Endothelial cell of umbilical vein (primary cell): ENCODE measurements at regions not wholly inside any gene's neighbourhood (a gene's known extent, or its start where the extent isn't known, plus 50 kb on each side); places are given as distances from the start of the nearest gene placed in this dataset.

Experiments used
- BruUV-seq: library from RNA; stranded (reverse); fragments of 400-500 nt; replicated peaks from 2 replicates; lab custom pipeline; 2021; lab: Mats Ljungman, UMichigan
- CTCF ChIA-PET: fragments of 300-600, 350-600 bp; sonication (Branson Sonifier 250); formaldehyde crosslinking; loops from one replicate; lab custom pipeline; 2021; ENCODE audit warnings: antibody characterized with exemption, inconsistent platforms; lab: Charles Lee
- POLR2A ChIA-PET: fragments of 300-600, 350-600 bp; sonication (Branson Sonifier 250); formaldehyde crosslinking; loops from one replicate; lab custom pipeline; 2021; ENCODE audit warnings: antibody characterized with exemption, inconsistent platforms; lab: Charles Lee
- DNase-seq: peaks from one replicate; pipeline ENCODE4 v3.0.0-alpha.2; 2011; ENCODE audit warnings: low read depth, low spot score
- FAIRE-seq: peaks from 2 replicates; lab custom pipeline; 2011; peaks lifted over from hg19 to GRCh38; lab: Jason Lieb, UNC
- H2AFZ ChIP-seq: 2 replicates; pipeline ENCODE4 v1.6.0; 2012; ENCODE audit warnings: low read depth, low read length, control low read depth, inconsistent platforms
- H3K27ac ChIP-seq: 2 replicates; pipeline ENCODE4 v1.5.1; 2011; ENCODE audit warnings: low read depth, mild to moderate bottlenecking, control low read depth, low read length, moderate library complexity; ENCODE audit not compliant: insufficient read depth
- H3K27me3 ChIP-seq, 2 experiments: 2 replicates each; pipeline versions ENCODE4 v1.6.0 to v1.6.1; 2011; ENCODE audit warnings: low read length in 2 of 2, mixed read lengths in 1 of 2; ENCODE audit not compliant: control insufficient read depth in 2 of 2, insufficient read depth in 2 of 2
- H3K36me3 ChIP-seq, 2 experiments: 2 replicates in 1 of 2; 3 replicates in 1 of 2; pipeline ENCODE4 v1.5.1; 2011; ENCODE audit warnings: low read length in 2 of 2, mild to moderate bottlenecking in 1 of 2, moderate library complexity in 1 of 2; ENCODE audit not compliant: control insufficient read depth in 2 of 2, insufficient read depth in 2 of 2; ENCODE audit errors: extremely low read depth in 1 of 2
- H3K4me1 ChIP-seq: 3 replicates; pipeline ENCODE4 v1.5.1; 2011; ENCODE audit warnings: mild to moderate bottlenecking, low read length; ENCODE audit not compliant: control insufficient read depth, insufficient read depth; ENCODE audit errors: extremely low read depth
- H3K4me2 ChIP-seq: 2 replicates; pipeline ENCODE4 v1.6.1; 2011; ENCODE audit warnings: low read length, control low read depth, mixed read lengths; ENCODE audit not compliant: insufficient read depth
- H3K4me3 ChIP-seq, 3 experiments: fragments of 200-600 bp in 1 of 3; sonication (generic), shearing (Covaris generic) in 1 of 3; replicated peaks in 1 of 3; 2 replicates each; pipeline ENCODE4 v1.5.1; 2011 to 2016; ENCODE audit warnings: control low read depth in 3 of 3, low read length in 3 of 3, mild to moderate bottlenecking in 2 of 3, inconsistent platforms in 1 of 3, low read depth in 1 of 3, moderate library complexity in 1 of 3; ENCODE audit not compliant: insufficient read depth in 1 of 3
- H3K79me2 ChIP-seq: 2 replicates; pipeline ENCODE4 v1.6.0; 2012; ENCODE audit warnings: low read length, inconsistent platforms; ENCODE audit not compliant: control insufficient read depth, insufficient read depth
- H3K9ac ChIP-seq: replicated peaks from 2 replicates; pipeline ENCODE3; 2011; ENCODE audit warnings: low read length, control low read depth; ENCODE audit not compliant: insufficient read depth; ENCODE audit errors: extremely low read depth
- H3K9me1 ChIP-seq: replicated peaks from 3 replicates; pipeline ENCODE4 v1.6.0; 2011; ENCODE audit warnings: mild to moderate bottlenecking, low read length; ENCODE audit not compliant: control insufficient read depth, insufficient read depth; ENCODE audit errors: extremely low read depth
- H3K9me3 ChIP-seq: replicated peaks from 2 replicates; pipeline ENCODE4 v1.5.1; 2012; ENCODE audit warnings: low read length, inconsistent platforms; ENCODE audit not compliant: control insufficient read depth, insufficient read depth
- H4K20me1 ChIP-seq: replicated peaks from 2 replicates; pipeline ENCODE3; 2011; ENCODE audit warnings: mild to moderate bottlenecking, low read length; ENCODE audit not compliant: control insufficient read depth, insufficient read depth; ENCODE audit errors: extremely low read depth
- EZH2 ChIP-seq: IDR thresholded peaks from 2 replicates; pipeline ENCODE4 v1.6.1; 2012; ENCODE audit warnings: borderline replicate concordance, low read depth, mild to moderate bottlenecking, moderate library complexity, low read length, inconsistent platforms; ENCODE audit not compliant: severe bottlenecking
- FOS ChIP-seq: IDR thresholded peaks from 2 replicates; pipeline ENCODE4 v1.6.1; 2011; ENCODE audit warnings: mild to moderate bottlenecking, low read length, moderate library complexity, borderline replicate concordance; ENCODE audit not compliant: insufficient read depth
- GATA2 ChIP-seq: IDR thresholded peaks from 2 replicates; pipeline ENCODE4 v1.7.0; 2011; ENCODE audit warnings: low read depth, mild to moderate bottlenecking, moderate library complexity, mixed read lengths, low read length; ENCODE audit not compliant: insufficient read length, insufficient read depth
- JUN ChIP-seq: IDR thresholded peaks from 2 replicates; pipeline ENCODE4 v1.6.1; 2011; ENCODE audit warnings: borderline replicate concordance, low read depth; ENCODE audit not compliant: insufficient read length, insufficient read depth
- MAX ChIP-seq: IDR thresholded peaks from 2 replicates; pipeline ENCODE4 v1.6.1; 2011; ENCODE audit not compliant: insufficient read depth, insufficient read length
- MYC ChIP-seq: IDR thresholded peaks from one replicate; pipeline ENCODE4 v1.6.1; 2011; ENCODE audit warnings: mild to moderate bottlenecking, low read depth, low read length
- POLR2A ChIP-seq: IDR thresholded peaks from 2 replicates; pipeline ENCODE4 v1.6.1; 2012; ENCODE audit warnings: low read depth, mild to moderate bottlenecking, control low read depth, low read length
- POLR2AphosphoS5 ChIP-seq: IDR thresholded peaks from 2 replicates; pipeline ENCODE4 v1.6.1; 2012; ENCODE audit warnings: low read depth, mild to moderate bottlenecking, control low read depth, low read length, moderate library complexity; ENCODE audit not compliant: insufficient read depth
- dilution Hi-C: fragments of 300-500 bp; cut with MboI; formaldehyde crosslinking; loops from one replicate; pipeline ENCODE4 v1.15.0; 2019; ENCODE audit warnings: low sequenced_read_pairs; ENCODE audit not compliant: extremely low pct_ligation_motif_present
- intact Hi-C: fragments of 100-400 bp; cut with micrococcal nuclease; formaldehyde crosslinking; loops from one replicate; pipeline ENCODE4 v1.10.0; 2022
- TF ChIP-seq, protein P1 (sequence below), 2 donors: IDR thresholded peaks; 1 replicate in 1 of 2; 2 replicates in 1 of 2; pipeline ENCODE4 v1.5.1; 2011; ENCODE audit warnings: low read length in 2 of 2, mild to moderate bottlenecking in 2 of 2, moderate library complexity in 2 of 2, control low read depth in 1 of 2, inconsistent platforms in 1 of 2, low read depth in 1 of 2; ENCODE audit not compliant: insufficient read depth in 1 of 2; ENCODE audit errors: extremely low read depth in 1 of 2

DNA sequence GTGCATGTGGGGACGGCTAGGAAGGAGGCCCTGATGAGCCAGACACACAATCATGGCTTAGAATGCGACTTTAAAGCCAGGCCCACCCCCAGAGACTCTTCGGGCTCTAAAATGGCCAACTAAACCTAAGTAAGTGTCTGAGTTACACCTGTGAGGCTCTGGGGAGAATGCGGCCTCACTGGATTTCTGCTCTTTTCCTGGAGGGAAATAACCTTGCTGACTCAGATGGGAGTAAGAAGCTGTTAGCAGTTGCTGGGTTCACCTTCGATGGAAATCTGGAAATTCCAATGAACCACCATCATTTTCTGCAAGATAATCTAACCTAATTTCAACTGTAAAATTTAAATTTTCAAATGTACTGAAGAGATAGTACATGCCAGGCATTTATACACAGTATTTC is 97.6 kb upstream of the MAML3 start:
- no peak for TF ChIP-seq POLR2A
- TF ChIP-seq, protein P1, sequence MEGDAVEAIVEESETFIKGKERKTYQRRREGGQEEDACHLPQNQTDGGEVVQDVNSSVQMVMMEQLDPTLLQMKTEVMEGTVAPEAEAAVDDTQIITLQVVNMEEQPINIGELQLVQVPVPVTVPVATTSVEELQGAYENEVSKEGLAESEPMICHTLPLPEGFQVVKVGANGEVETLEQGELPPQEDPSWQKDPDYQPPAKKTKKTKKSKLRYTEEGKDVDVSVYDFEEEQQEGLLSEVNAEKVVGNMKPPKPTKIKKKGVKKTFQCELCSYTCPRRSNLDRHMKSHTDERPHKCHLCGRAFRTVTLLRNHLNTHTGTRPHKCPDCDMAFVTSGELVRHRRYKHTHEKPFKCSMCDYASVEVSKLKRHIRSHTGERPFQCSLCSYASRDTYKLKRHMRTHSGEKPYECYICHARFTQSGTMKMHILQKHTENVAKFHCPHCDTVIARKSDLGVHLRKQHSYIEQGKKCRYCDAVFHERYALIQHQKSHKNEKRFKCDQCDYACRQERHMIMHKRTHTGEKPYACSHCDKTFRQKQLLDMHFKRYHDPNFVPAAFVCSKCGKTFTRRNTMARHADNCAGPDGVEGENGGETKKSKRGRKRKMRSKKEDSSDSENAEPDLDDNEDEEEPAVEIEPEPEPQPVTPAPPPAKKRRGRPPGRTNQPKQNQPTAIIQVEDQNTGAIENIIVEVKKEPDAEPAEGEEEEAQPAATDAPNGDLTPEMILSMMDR (IDR thresholded peaks at IDR 0.05; ENCODE audit: extremely low read depth in 1 of 2, insufficient read depth in 1 of 2, low read depth in 1 of 2, low read length in 2 of 2): no peak
- no peak for TF ChIP-seq EZH2
- no peak for TF ChIP-seq MYC
- TF ChIP-seq FOS: no peak
- no peak for TF ChIP-seq MAX
- no peak for TF ChIP-seq GATA2
- TF ChIP-seq POLR2AphosphoS5: no peak
- no peak for TF ChIP-seq JUN
- ChIA-PET CTCF (interaction anchor here (1.1 to 5.4 kb wide), 11 partner anchors 13 to 595 kb away, joined by 3 to 65 read pairs (median 13); partner anchors contain the start of gene MAML3), POLR2A (interaction anchor here (1.4 kb wide), 1 partner anchor 98 kb away, joined by 3 read pairs; the partner anchor contains the start of gene MAML3)
- Histone ChIP-seq H3K9ac (no peak overlapping the region), H3K27me3 (no peaks in the 10 kb centered on the region), H3K79me2 (no peaks in the 10 kb centered on the region), H3K4me1 (peaks cover 46% of the 10 kb centered on the region), H3K4me3 (no peak overlapping the region), H4K20me1 (no peaks in the 10 kb centered on the region), H3K9me3 (no peaks in the 10 kb centered on the region), H3K4me2 (no peak overlapping the region), H2AFZ (no peak overlapping the region), H3K27ac (no peak overlapping the region), H3K9me1 (no peaks in the 10 kb centered on the region), H3K36me3 (no peaks in the 10 kb centered on the region)
- BruUV-seq: no TSS peak
- intact Hi-C loops: loop anchor here (1.0 to 5.0 kb wide), 3 partner anchors 14 to 379 kb away; no protein-coding TSS in a partner anchor
- DNase-seq (no peak), FAIRE-seq (no peak)
- dilution Hi-C loops: no loop called here
